ENCODE measurements at regions not wholly inside any gene's neighbourhood (a gene's known extent, or its start where the extent isn't known, plus 50 kb on each side); places are given as distances from the start of the nearest gene placed in this dataset.

DNA sequence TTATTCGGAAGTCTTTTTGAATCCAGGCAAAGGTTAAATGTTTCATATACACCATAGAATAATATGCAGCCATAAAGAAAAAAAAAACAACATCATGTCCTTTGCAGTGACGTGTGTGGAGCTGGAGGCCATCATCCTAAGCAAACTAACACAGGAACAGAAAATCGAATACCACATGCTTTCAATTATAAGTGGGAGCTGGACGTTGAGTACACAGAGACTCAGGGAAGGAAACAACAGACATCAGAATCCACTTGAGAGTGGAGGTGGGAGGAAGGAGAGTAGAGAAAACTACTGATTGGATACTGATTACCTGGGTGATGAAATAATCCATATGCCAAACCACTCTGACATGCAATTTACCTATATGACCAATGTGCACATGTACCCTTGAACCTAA lies 293.4 kb downstream of the KLF6 start:
- TF ChIP-seq POLR2AphosphoS5 (IDR thresholded peaks at IDR 0.05; ENCODE audit: low read depth) (no peak), GABPA (IDR thresholded peaks at IDR 0.05; ENCODE audit: low read depth) (no peak), SPI1 (IDR thresholded peaks at IDR 0.05; ENCODE audit: borderline replicate concordance, low read depth) (no peak)
- TF ChIP-seq, protein P1, sequence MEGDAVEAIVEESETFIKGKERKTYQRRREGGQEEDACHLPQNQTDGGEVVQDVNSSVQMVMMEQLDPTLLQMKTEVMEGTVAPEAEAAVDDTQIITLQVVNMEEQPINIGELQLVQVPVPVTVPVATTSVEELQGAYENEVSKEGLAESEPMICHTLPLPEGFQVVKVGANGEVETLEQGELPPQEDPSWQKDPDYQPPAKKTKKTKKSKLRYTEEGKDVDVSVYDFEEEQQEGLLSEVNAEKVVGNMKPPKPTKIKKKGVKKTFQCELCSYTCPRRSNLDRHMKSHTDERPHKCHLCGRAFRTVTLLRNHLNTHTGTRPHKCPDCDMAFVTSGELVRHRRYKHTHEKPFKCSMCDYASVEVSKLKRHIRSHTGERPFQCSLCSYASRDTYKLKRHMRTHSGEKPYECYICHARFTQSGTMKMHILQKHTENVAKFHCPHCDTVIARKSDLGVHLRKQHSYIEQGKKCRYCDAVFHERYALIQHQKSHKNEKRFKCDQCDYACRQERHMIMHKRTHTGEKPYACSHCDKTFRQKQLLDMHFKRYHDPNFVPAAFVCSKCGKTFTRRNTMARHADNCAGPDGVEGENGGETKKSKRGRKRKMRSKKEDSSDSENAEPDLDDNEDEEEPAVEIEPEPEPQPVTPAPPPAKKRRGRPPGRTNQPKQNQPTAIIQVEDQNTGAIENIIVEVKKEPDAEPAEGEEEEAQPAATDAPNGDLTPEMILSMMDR (IDR thresholded peaks at IDR 0.05; ENCODE audit: insufficient read depth, low read length), result no peak
- TF ChIP-seq, protein P2, sequence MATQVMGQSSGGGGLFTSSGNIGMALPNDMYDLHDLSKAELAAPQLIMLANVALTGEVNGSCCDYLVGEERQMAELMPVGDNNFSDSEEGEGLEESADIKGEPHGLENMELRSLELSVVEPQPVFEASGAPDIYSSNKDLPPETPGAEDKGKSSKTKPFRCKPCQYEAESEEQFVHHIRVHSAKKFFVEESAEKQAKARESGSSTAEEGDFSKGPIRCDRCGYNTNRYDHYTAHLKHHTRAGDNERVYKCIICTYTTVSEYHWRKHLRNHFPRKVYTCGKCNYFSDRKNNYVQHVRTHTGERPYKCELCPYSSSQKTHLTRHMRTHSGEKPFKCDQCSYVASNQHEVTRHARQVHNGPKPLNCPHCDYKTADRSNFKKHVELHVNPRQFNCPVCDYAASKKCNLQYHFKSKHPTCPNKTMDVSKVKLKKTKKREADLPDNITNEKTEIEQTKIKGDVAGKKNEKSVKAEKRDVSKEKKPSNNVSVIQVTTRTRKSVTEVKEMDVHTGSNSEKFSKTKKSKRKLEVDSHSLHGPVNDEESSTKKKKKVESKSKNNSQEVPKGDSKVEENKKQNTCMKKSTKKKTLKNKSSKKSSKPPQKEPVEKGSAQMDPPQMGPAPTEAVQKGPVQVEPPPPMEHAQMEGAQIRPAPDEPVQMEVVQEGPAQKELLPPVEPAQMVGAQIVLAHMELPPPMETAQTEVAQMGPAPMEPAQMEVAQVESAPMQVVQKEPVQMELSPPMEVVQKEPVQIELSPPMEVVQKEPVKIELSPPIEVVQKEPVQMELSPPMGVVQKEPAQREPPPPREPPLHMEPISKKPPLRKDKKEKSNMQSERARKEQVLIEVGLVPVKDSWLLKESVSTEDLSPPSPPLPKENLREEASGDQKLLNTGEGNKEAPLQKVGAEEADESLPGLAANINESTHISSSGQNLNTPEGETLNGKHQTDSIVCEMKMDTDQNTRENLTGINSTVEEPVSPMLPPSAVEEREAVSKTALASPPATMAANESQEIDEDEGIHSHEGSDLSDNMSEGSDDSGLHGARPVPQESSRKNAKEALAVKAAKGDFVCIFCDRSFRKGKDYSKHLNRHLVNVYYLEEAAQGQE (IDR thresholded peaks at IDR 0.05; ENCODE audit: insufficient replicate concordance, low read depth), result no peak
